Mesenchymal stem cell (in vitro differentiated cells and primary cell): ENCODE measurements at regions not wholly inside any gene's neighbourhood (a gene's known extent, or its start where the extent isn't known, plus 50 kb on each side); places are given as distances from the start of the nearest gene placed in this dataset.
A peak's percentile ranks its signal among the peaks of the same experiment; 100 is the strongest.

ENCODE experiments used
- DNase-seq: peaks from one replicate; pipeline ENCODE4 v3.0.0-alpha.2; 2013
- H2AFZ ChIP-seq: one replicate; pipeline ENCODE4 v1.6.1; 2013; ENCODE audit warnings: low read depth, mild to moderate bottlenecking, control low read depth, inconsistent platforms, low read length, moderate library complexity
- H2AK5ac ChIP-seq: 2 replicates; pipeline ENCODE4 v1.6.1; 2013; ENCODE audit warnings: low read length, moderate library complexity, mild to moderate bottlenecking, inconsistent platforms; ENCODE audit not compliant: severe bottlenecking
- H2BK120ac ChIP-seq: one replicate; pipeline ENCODE4 v1.6.1; 2013; ENCODE audit warnings: low read depth, mild to moderate bottlenecking, inconsistent platforms, low read length, moderate library complexity
- H2BK12ac ChIP-seq, 2 experiments: one replicate each; pipeline ENCODE4 v1.6.1; 2013; ENCODE audit warnings: inconsistent platforms in 2 of 2, low read length in 2 of 2, mild to moderate bottlenecking in 2 of 2, moderate library complexity in 2 of 2, control low read depth in 1 of 2
- H2BK15ac ChIP-seq: one replicate; pipeline ENCODE4 v1.6.1; 2013; ENCODE audit warnings: mild to moderate bottlenecking, low read depth, inconsistent platforms; ENCODE audit not compliant: poor library complexity, severe bottlenecking
- H2BK5ac ChIP-seq: 2 replicates; pipeline ENCODE4 v1.6.1; 2013; ENCODE audit warnings: low read depth, mild to moderate bottlenecking, low read length, control low read depth, inconsistent platforms; ENCODE audit not compliant: poor library complexity, severe bottlenecking
- H3K14ac ChIP-seq, 2 experiments: one replicate each; pipeline ENCODE4 v1.6.1; 2013; ENCODE audit warnings: inconsistent platforms in 2 of 2, low read length in 2 of 2, control low read depth in 1 of 2, mild to moderate bottlenecking in 1 of 2, moderate library complexity in 1 of 2
- H3K18ac ChIP-seq, 2 experiments: one replicate each; pipeline ENCODE4 v1.6.1; 2013; ENCODE audit warnings: inconsistent platforms in 2 of 2, low read length in 2 of 2, control low read depth in 1 of 2, low read depth in 1 of 2, mild to moderate bottlenecking in 1 of 2
- H3K23ac ChIP-seq, 2 experiments: one replicate each; pipeline ENCODE4 v1.6.1; 2013; ENCODE audit warnings: inconsistent platforms in 2 of 2, low read length in 2 of 2, mild to moderate bottlenecking in 2 of 2, moderate library complexity in 2 of 2, control low read depth in 1 of 2
- H3K27ac ChIP-seq: 2 replicates; pipeline ENCODE4 v1.5.1; 2013; ENCODE audit warnings: mild to moderate bottlenecking, moderate library complexity, low read length, control low read depth, inconsistent platforms; ENCODE audit not compliant: poor library complexity, severe bottlenecking
- H3K27me3 ChIP-seq, 2 experiments: 2 replicates each; pipeline versions ENCODE4 v1.6.1 to v1.7.0; 2013; ENCODE audit warnings: low read length in 2 of 2, mild to moderate bottlenecking in 2 of 2, moderate library complexity in 2 of 2, control low read depth in 1 of 2, inconsistent platforms in 1 of 2; ENCODE audit not compliant: control insufficient read depth in 1 of 2, insufficient read depth in 1 of 2
- H3K36me3 ChIP-seq, 2 experiments: 2 replicates each; pipeline versions ENCODE4 v1.6.1 to v1.7.0; 2013; ENCODE audit warnings: low read length in 2 of 2, control low read depth in 1 of 2, inconsistent platforms in 1 of 2, low read depth in 1 of 2, mild to moderate bottlenecking in 1 of 2; ENCODE audit not compliant: insufficient read depth in 2 of 2, control insufficient read depth in 1 of 2
- H3K4ac ChIP-seq, 2 experiments: one replicate each; pipeline ENCODE4 v1.6.1; 2013; ENCODE audit warnings: inconsistent platforms in 2 of 2, low read length in 2 of 2, mild to moderate bottlenecking in 2 of 2, moderate library complexity in 2 of 2, control low read depth in 1 of 2, low read depth in 1 of 2
- H3K4me1 ChIP-seq: 2 replicates; pipeline ENCODE4 v1.6.1; 2013; ENCODE audit warnings: low read depth, low read length, control low read depth; ENCODE audit not compliant: control insufficient read depth, insufficient read depth
- H3K4me2 ChIP-seq: 2 replicates; pipeline ENCODE4 v1.6.1; 2013; ENCODE audit warnings: low read length, mild to moderate bottlenecking, inconsistent platforms; ENCODE audit not compliant: poor library complexity, severe bottlenecking
- H3K4me3 ChIP-seq, 2 experiments: 2 replicates each; pipeline versions ENCODE4 v1.5.1 to v1.7.0; 2013; ENCODE audit warnings: low read length in 2 of 2, mild to moderate bottlenecking in 2 of 2, control low read depth in 1 of 2, low read depth in 1 of 2; ENCODE audit not compliant: insufficient read depth in 1 of 2
- H3K79me1 ChIP-seq: replicated peaks from 2 replicates; pipeline ENCODE4 v1.6.1; 2013; ENCODE audit warnings: mild to moderate bottlenecking, control low read depth, low read length, inconsistent platforms; ENCODE audit not compliant: poor library complexity, severe bottlenecking
- H3K9ac ChIP-seq: 2 replicates; pipeline ENCODE4 v1.7.0; 2013; ENCODE audit warnings: mild to moderate bottlenecking, low read length, moderate library complexity
- H3K9me3 ChIP-seq: 2 replicates; pipeline ENCODE4 v1.7.0; 2013; ENCODE audit warnings: mild to moderate bottlenecking, low read length; ENCODE audit not compliant: control insufficient read depth
- H4K8ac ChIP-seq: one replicate; pipeline ENCODE4 v1.6.1; 2013; ENCODE audit warnings: inconsistent platforms, mild to moderate bottlenecking, low read length, moderate library complexity
- H4K91ac ChIP-seq: one replicate; pipeline ENCODE4 v1.6.1; 2013; ENCODE audit warnings: mild to moderate bottlenecking, low read length, inconsistent platforms
- WGBS: methylation state at CpG from one replicate; pipeline ENCODE4 v1.1.7; 2013; ENCODE audit warnings: mixed read lengths; 5-methylcytosine and 5-hydroxymethylcytosine counted together

DNA sequence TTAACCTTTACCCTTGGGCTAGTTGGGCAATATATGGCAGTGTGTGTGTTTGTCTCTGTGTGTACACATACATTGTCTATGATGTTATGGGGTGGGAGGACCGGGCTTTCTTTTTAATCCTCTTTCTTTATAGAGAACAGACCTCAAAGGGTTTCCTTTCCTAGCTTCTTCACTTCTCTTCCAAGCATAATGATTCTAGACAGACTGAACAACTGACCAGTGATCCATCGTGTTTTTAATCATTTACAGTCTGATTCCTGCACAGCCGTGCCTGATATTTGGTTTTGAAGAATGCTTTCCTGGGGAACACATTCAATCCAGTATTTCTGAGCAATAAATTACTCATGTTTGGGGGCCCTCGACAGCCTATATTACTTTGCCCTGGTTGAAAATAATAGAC, 481.1 kb upstream of the DCN start:
- no peak overlapping the region for H3K4me2 ChIP-seq
- no peak overlapping the region for H4K8ac ChIP-seq
- H2BK5ac ChIP-seq = no peak overlapping the region
- H3K23ac ChIP-seq = no peak overlapping the region
- no peaks in the 10 kb centered on the region for H3K4me1 ChIP-seq
- H3K27me3 ChIP-seq = no peaks in the 10 kb centered on the region
- H2BK15ac ChIP-seq = no peak overlapping the region
- WGBS = 94% methylated on average over 2 of the region's 4 CpGs
- H3K9me3 ChIP-seq = no peaks in the 10 kb centered on the region
- no peak overlapping the region for H2AFZ ChIP-seq
- H2BK12ac ChIP-seq = no peak overlapping the region
- H3K4me3 ChIP-seq = no peak overlapping the region
- H3K14ac ChIP-seq = no peak overlapping the region
- H3K79me1 ChIP-seq = no peaks in the 10 kb centered on the region
- no peaks in the 10 kb centered on the region for H3K36me3 ChIP-seq
- H2BK120ac ChIP-seq = no peak overlapping the region
- H3K27ac ChIP-seq = no peak overlapping the region
- no peak overlapping the region for H3K4ac ChIP-seq
- no peak overlapping the region for H3K9ac ChIP-seq
- no peak overlapping the region for H4K91ac ChIP-seq
- no peak overlapping the region for H2AK5ac ChIP-seq
- no peak overlapping the region for H3K18ac ChIP-seq
- no peak for DNase-seq

DNA sequence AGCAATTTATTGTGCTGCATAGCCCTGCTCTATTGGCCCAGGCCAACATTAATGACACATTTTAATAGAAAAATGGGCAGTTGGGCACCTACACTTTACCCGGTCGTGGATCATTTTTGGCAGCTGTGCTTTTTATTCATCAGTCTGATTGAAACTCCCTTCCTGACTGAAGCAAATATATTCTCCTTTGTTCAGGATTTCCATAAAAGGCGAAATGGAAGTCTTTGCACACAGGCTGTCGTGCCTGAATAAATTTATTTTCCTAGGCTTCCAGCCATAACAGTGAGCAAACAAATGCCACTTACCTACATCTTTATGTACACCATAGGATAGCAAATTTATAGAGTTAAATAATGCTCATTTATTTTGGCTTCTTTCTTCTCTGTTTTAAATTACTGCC, 480.7 kb upstream of the DCN start:
- Histone ChIP-seq H2BK5ac (no peak overlapping the region), H2BK12ac (no peak overlapping the region), H3K79me1 (no peaks in the 10 kb centered on the region), H3K9me3 (no peaks in the 10 kb centered on the region), H3K9ac (no peak overlapping the region), H2AK5ac (no peak overlapping the region), H3K4me3 (no peak overlapping the region), H3K4me1 (no peaks in the 10 kb centered on the region), H3K4me2 (no peak overlapping the region), H3K4ac (no peak overlapping the region), H3K36me3 (no peaks in the 10 kb centered on the region), H4K91ac (no peak overlapping the region), H3K27me3 (no peaks in the 10 kb centered on the region), H3K23ac (no peak overlapping the region), H4K8ac (no peak overlapping the region), H3K27ac (no peak overlapping the region), H3K14ac (no peak overlapping the region), H2AFZ (no peak overlapping the region), H2BK15ac (no peak overlapping the region), H3K18ac (no peak overlapping the region), H2BK120ac (no peak overlapping the region)
- 98% methylated on average over 3 of the region's 4 CpGs for WGBS
- no peak for DNase-seq

DNA sequence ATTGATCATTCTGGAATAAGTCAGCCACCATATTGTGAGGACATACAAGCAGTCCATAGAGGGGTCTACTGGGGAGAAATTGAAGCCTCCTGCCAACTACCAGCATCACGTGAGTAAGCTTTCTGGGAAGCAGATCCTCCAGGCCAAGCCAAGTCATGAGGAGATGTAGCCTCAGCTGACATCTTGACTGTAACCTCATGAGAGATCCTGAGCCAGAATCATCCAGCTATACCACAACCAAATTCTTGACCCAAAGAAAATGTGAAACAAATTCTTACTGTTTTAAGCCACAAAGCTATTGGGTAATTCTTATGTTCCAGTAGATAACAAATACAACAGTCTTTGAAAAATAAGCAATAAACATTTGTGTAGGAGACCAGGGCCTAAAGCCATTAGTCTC, 479.4 kb upstream of the DCN start:
- H3K4me3 ChIP-seq = no peak overlapping the region
- DNase-seq = peak; percentile 20
- no peak overlapping the region for H3K27ac ChIP-seq
- H3K23ac ChIP-seq = no peak overlapping the region
- no peak overlapping the region for H4K91ac ChIP-seq
- no peaks in the 10 kb centered on the region for H3K36me3 ChIP-seq
- H3K9me3 ChIP-seq = no peaks in the 10 kb centered on the region
- no peak overlapping the region for H3K18ac ChIP-seq
- H3K4me1 ChIP-seq = no peaks in the 10 kb centered on the region
- peak overlapping the region; percentile 4 for H4K8ac ChIP-seq
- H3K4me2 ChIP-seq = no peak overlapping the region
- H2BK120ac ChIP-seq = no peak overlapping the region
- peak overlapping the region; percentile 28 for H3K9ac ChIP-seq
- no peaks in the 10 kb centered on the region for H3K79me1 ChIP-seq
- H2BK5ac ChIP-seq = no peak overlapping the region
- H2AFZ ChIP-seq = no peak overlapping the region
- H2AK5ac ChIP-seq = no peak overlapping the region
- WGBS = 100% methylated on average over 1 of the region's 1 CpG
- H3K4ac ChIP-seq = no peak overlapping the region
- H3K14ac ChIP-seq = no peak overlapping the region
- H2BK15ac ChIP-seq = no peak overlapping the region
- no peaks in the 10 kb centered on the region for H3K27me3 ChIP-seq
- H2BK12ac ChIP-seq = no peak overlapping the region

DNA sequence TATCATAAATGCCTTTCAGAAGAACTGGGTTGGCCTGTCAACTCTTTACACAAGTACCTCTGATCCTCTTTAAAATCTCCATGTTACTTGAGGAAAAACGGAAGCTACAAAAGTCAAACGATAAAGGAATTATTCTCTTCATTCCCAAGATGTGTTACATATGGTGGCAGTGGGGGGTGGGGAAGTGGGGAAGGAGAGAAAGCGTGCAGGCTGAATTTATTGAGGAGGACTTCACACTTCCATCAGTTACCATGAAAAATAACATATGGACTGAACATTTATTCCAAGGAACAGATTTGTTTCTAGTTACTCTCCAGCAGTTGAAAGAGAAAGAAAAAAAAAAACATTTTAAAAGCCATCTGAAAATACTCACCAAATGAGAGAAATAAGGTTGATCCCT, 474.4 kb upstream of the DCN start:
- Histone ChIP-seq H4K91ac (no peak overlapping the region), H2AFZ (no peak overlapping the region), H2BK15ac (no peak overlapping the region), H3K36me3 (no peaks in the 10 kb centered on the region), H3K4ac (no peak overlapping the region), H2BK5ac (no peak overlapping the region), H3K4me3 (no peak overlapping the region), H3K27me3 (no peaks in the 10 kb centered on the region), H3K9ac (no peak overlapping the region), H3K4me1 (no peaks in the 10 kb centered on the region), H3K18ac (no peak overlapping the region), H3K27ac (no peak overlapping the region), H2AK5ac (no peak overlapping the region), H3K9me3 (no peaks in the 10 kb centered on the region), H4K8ac (no peak overlapping the region), H3K79me1 (no peaks in the 10 kb centered on the region), H2BK120ac (no peak overlapping the region), H3K23ac (no peak overlapping the region), H3K4me2 (no peak overlapping the region), H3K14ac (no peak overlapping the region), H2BK12ac (no peak overlapping the region)
- DNase-seq = no peak
- no CpG with 5 or more reads among the region's 3 CpGs for WGBS
